Mesothelial cell of epicardium (in vitro differentiated cells): ENCODE measurements at regions not wholly inside any gene's neighbourhood (a gene's known extent, or its start where the extent isn't known, plus 50 kb on each side); places are given as distances from the start of the nearest gene placed in this dataset.

Experiments used
- DNase-seq, 2 experiments: peaks; one replicate each; pipeline ENCODE4 v3.0.0; 2021; ENCODE audit warnings: low spot score in 2 of 2; ENCODE audit not compliant: unreplicated experiment in 2 of 2
- H3K27ac Mint-ChIP-seq: 2 replicates; pipeline ENCODE4 v1.8.0; 2021; ENCODE audit warnings: mixed read lengths
- H3K27me3 Mint-ChIP-seq: 2 replicates; pipeline ENCODE4 v1.8.0; 2021; ENCODE audit warnings: low read depth, mixed read lengths
- H3K36me3 Mint-ChIP-seq: 2 replicates; pipeline ENCODE4 v1.8.0; 2021; ENCODE audit warnings: mixed read lengths
- H3K4me1 Mint-ChIP-seq: 2 replicates; pipeline ENCODE4 v1.8.0; 2021; ENCODE audit warnings: mixed read lengths
- H3K4me3 Mint-ChIP-seq: 2 replicates; pipeline ENCODE4 v1.8.0; 2021; ENCODE audit warnings: mild to moderate bottlenecking, moderate library complexity, mixed read lengths
- H3K9me3 Mint-ChIP-seq: 2 replicates; pipeline ENCODE4 v1.8.0; 2021; ENCODE audit warnings: mixed read lengths
- CTCF ChIP-seq: fragments of 200-600 bp; sonication (generic); IDR thresholded peaks from one replicate; pipeline ENCODE4 v1.5.0; 2021; ENCODE audit warnings: antibody characterized with exemption; ENCODE audit not compliant: unreplicated experiment

GRCh38 chr2:4354678-4355077 lies 651.3 kb downstream of the DCDC2C start:
- Mint-ChIP-seq H3K9me3 (peaks cover 8% of the 10 kb centered on the region), H3K36me3 (no peaks in the 10 kb centered on the region), H3K27ac (no peak overlapping the region), H3K4me1 (peaks cover 15% of the 10 kb centered on the region), H3K27me3 (peaks cover 2% of the 10 kb centered on the region), H3K4me3 (no peak overlapping the region)
- peak; percentile 36 for TF ChIP-seq CTCF
- no peak for DNase-seq

DNA sequence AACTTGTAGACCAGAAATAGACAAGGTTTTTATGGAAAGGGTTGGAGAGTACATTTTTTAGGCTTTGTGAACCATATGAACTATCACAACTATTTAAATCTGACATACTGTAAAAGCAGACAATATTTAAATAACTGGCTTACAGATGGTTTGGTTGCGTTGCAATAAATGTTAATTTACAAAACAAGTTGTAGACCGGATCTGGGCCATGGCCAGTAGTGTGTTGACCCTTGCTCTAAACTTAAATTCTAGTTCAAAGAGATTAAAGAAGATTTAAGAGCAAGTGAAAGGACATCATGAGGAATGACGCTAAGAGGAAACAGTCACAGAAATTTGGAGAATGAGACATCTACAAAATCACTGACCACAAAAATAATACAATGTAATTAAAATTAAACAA lies 652.7 kb downstream of the DCDC2C start:
- TF ChIP-seq CTCF, result no peak
- DNase-seq, result no peak
- H3K4me3 Mint-ChIP-seq, result no peak overlapping the region
- no peaks in the 10 kb centered on the region for H3K36me3 Mint-ChIP-seq
- H3K27me3 Mint-ChIP-seq, result no peaks in the 10 kb centered on the region
- no peak overlapping the region for H3K27ac Mint-ChIP-seq
- peaks cover 15% of the 10 kb centered on the region for H3K4me1 Mint-ChIP-seq
- H3K9me3 Mint-ChIP-seq, result peaks cover 8% of the 10 kb centered on the region

- Mint-ChIP-seq H3K36me3 (no peaks in the 10 kb centered on the region), H3K4me3 (no peak overlapping the region), H3K27me3 (no peaks in the 10 kb centered on the region), H3K4me1 (peaks cover 15% of the 10 kb centered on the region), H3K27ac (no peak overlapping the region), H3K9me3 (peaks cover 8% of the 10 kb centered on the region)
- DNase-seq, result no peak
- TF ChIP-seq CTCF, result no peak
Measured at GRCh38 chr2:4356541-4356940, 653.2 kb downstream of the DCDC2C start.

- H3K4me3 Mint-ChIP-seq, result no peak overlapping the region
- H3K4me1 Mint-ChIP-seq, result peaks cover 15% of the 10 kb centered on the region
- H3K36me3 Mint-ChIP-seq, result no peaks in the 10 kb centered on the region
- H3K9me3 Mint-ChIP-seq, result peaks cover 8% of the 10 kb centered on the region
- H3K27me3 Mint-ChIP-seq, result no peaks in the 10 kb centered on the region
- no peak overlapping the region for H3K27ac Mint-ChIP-seq
- no peak for DNase-seq
- no peak for TF ChIP-seq CTCF
Measured at GRCh38 chr2:4357121-4357520, 653.7 kb downstream of the DCDC2C start.

GRCh38 chr2:4358837-4359236 lies 655.5 kb downstream of the DCDC2C start:
- Mint-ChIP-seq H3K9me3 (peaks cover 16% of the 10 kb centered on the region), H3K36me3 (no peaks in the 10 kb centered on the region), H3K27me3 (no peaks in the 10 kb centered on the region), H3K4me3 (no peak overlapping the region), H3K27ac (no peak overlapping the region), H3K4me1 (peaks cover 15% of the 10 kb centered on the region)
- TF ChIP-seq CTCF, result no peak
- DNase-seq, result no peak

- H3K9me3 Mint-ChIP-seq, result peaks cover 35% of the 10 kb centered on the region
- no peak for TF ChIP-seq CTCF
- H3K27ac Mint-ChIP-seq, result no peak overlapping the region
- peaks cover 3% of the 10 kb centered on the region for H3K4me1 Mint-ChIP-seq
- H3K36me3 Mint-ChIP-seq, result peaks cover 8% of the 10 kb centered on the region
- DNase-seq, result no peak
- H3K4me3 Mint-ChIP-seq, result no peak overlapping the region
- H3K27me3 Mint-ChIP-seq, result no peaks in the 10 kb centered on the region
Measured at GRCh38 chr2:4368907-4369306, 665.5 kb downstream of the DCDC2C start.
